ENCODE measurements at regions not wholly inside any gene's neighbourhood (a gene's known extent, or its start where the extent isn't known, plus 50 kb on each side); places are given as distances from the start of the nearest gene placed in this dataset.

- TF ChIP-seq POLR2A (IDR thresholded peaks at IDR 0.05; ENCODE audit: borderline replicate concordance, extremely low read depth, insufficient read depth, insufficient read length) (no peak), CTCF (IDR thresholded peaks at IDR 0.05 in 2 of 3, conservative IDR thresholded peaks at IDR 0.05 in 1 of 3; ENCODE audit: borderline replicate concordance in 1 of 3, insufficient read depth in 1 of 3, low read depth in 2 of 3, low read length in 2 of 3) (no peak), ZBTB33 (IDR thresholded peaks at IDR 0.05; ENCODE audit: extremely low read depth, insufficient replicate concordance, low read length) (no peak), POLR2AphosphoS5 (IDR thresholded peaks at IDR 0.05; ENCODE audit: low read depth, low read length) (no peak), EZH2 (IDR thresholded peaks at IDR 0.05) (no peak), REST (IDR thresholded peaks at IDR 0.05; ENCODE audit: low read depth) (no peak), EGR1 (IDR thresholded peaks at IDR 0.05; ENCODE audit: low read depth) (no peak), RAD21 (IDR thresholded peaks at IDR 0.05; ENCODE audit: low read depth) (no peak), MAX (IDR thresholded peaks at IDR 0.05) (no peak), ZNF274 (IDR thresholded peaks at IDR 0.05; ENCODE audit: low read depth, low read length) (no peak), YY1 (IDR thresholded peaks at IDR 0.05; ENCODE audit: extremely low read depth, insufficient replicate concordance, low read depth, low read length) (no peak), FOSL1 (IDR thresholded peaks at IDR 0.05; ENCODE audit: low read depth) (no peak)
These were observed 172.7 kb upstream of the LRFN2 start for GRCh38 chr6:40759838-40760237.

Measured in HCT116 (cell line).